NCI-H2196 treated with DMSO at 0.1 percent for 48 hours (cell line): ENCODE measurements at regions not wholly inside any gene's neighbourhood (a gene's known extent, or its start where the extent isn't known, plus 50 kb on each side); places are given as distances from the start of the nearest gene placed in this dataset.
A peak's percentile ranks its signal among the peaks of the same experiment; 100 is the strongest.

ENCODE experiments used
- DNase-seq: peaks from one replicate; lab custom pipeline; 2025; ENCODE audit not compliant: unreplicated experiment; lab: John Stamatoyannopoulos, UW

- DNase-seq, result no peak
These were observed 519.5 kb downstream of the BCOR start for GRCh38 chrX:39577985-39578869.

GRCh38 chrX:39580043-39580442, 517.7 kb downstream of the BCOR start:
- no peak for DNase-seq

- peak; percentile 1 for DNase-seq
These were observed 516.3 kb downstream of the BCOR start for GRCh38 chrX:39581411-39581810.

- DNase-seq, result no peak
These were observed 515.7 kb downstream of the BCOR start for GRCh38 chrX:39582091-39582490.

- no peak for DNase-seq
These were observed 514.8 kb downstream of the BCOR start for GRCh38 chrX:39582976-39583375.

- DNase-seq, result no peak
These were observed 511.9 kb downstream of the BCOR start for GRCh38 chrX:39585808-39586207.

- DNase-seq, result no peak
These were observed 511.4 kb downstream of the BCOR start for GRCh38 chrX:39586359-39586758.

GRCh38 chrX:39591099-39591498, 506.7 kb downstream of the BCOR start:
- DNase-seq, result no peak

GRCh38 chrX:39592776-39593175, 505.0 kb downstream of the BCOR start:
- DNase-seq, result no peak

GRCh38 chrX:39595977-39596376, 501.8 kb downstream of the BCOR start:
- no peak for DNase-seq

GRCh38 chrX:39596437-39596836, 501.3 kb downstream of the BCOR start:
- DNase-seq, result no peak

- no peak for DNase-seq
These were observed 498.4 kb downstream of the BCOR start for GRCh38 chrX:39599339-39599738.

GRCh38 chrX:39600222-39600621, 497.5 kb downstream of the BCOR start:
- DNase-seq, result no peak

GRCh38 chrX:39601231-39602177, 496.3 kb downstream of the BCOR start:
- no peak for DNase-seq

GRCh38 chrX:39602195-39602594, 495.6 kb downstream of the BCOR start:
- DNase-seq, result no peak

- DNase-seq, result no peak
These were observed 494.5 kb downstream of the BCOR start for GRCh38 chrX:39603230-39603629.

GRCh38 chrX:39605183-39605582, 492.6 kb downstream of the BCOR start:
- no peak for DNase-seq

GRCh38 chrX:39605866-39606265, 491.9 kb downstream of the BCOR start:
- DNase-seq, result no peak

- no peak for DNase-seq
These were observed 487.8 kb downstream of the BCOR start for GRCh38 chrX:39609941-39610340.

- no peak for DNase-seq
These were observed 486.3 kb downstream of the BCOR start for GRCh38 chrX:39611468-39611867.

GRCh38 chrX:39613482-39613995, 484.2 kb downstream of the BCOR start:
- peak; percentile 34 for DNase-seq
